GM12878 (cell line): ENCODE measurements at regions not wholly inside any gene's neighbourhood (a gene's known extent, or its start where the extent isn't known, plus 50 kb on each side); places are given as distances from the start of the nearest gene placed in this dataset.

ENCODE experiments used
- ATAC-seq: fragments of 200-7000 bp; cut with Tn5 transposase; 3 replicates; pipeline ENCODE4 v1.9.1; 2020; ENCODE audit warnings: mild to moderate bottlenecking, moderate library complexity
- BruUV-seq: library from RNA; stranded (reverse); fragments of 400-500 nt; replicated peaks from 2 replicates; lab custom pipeline; 2021; lab: Mats Ljungman, UMichigan
- CTCF ChIA-PET: fragments of 300-600 bp; sonication (Branson Sonifier 250); formaldehyde crosslinking; extraction: SDS; loops from one replicate; lab custom pipeline; 2021; ENCODE audit warnings: inconsistent platforms; lab: Yijun Ruan, JAX
- POLR2A ChIA-PET: fragments of 350-600 bp; formaldehyde crosslinking; extraction: SDS; loops from one replicate; lab custom pipeline; 2021; ENCODE audit warnings: inconsistent platforms; lab: Charles Lee
- RAD21 ChIA-PET: fragments of 300-600 bp; sonication (Branson Sonifier 250); formaldehyde crosslinking; loops from one replicate; lab custom pipeline; 2023; ENCODE audit warnings: antibody characterized with exemption; ENCODE audit not compliant: unreplicated experiment; lab: Charles Lee
- SMC1A ChIA-PET: fragments of 300-600 bp; sonication (Branson Sonifier 250); formaldehyde crosslinking; loops from one replicate; lab custom pipeline; 2023; ENCODE audit not compliant: unreplicated experiment, uncharacterized antibody; lab: Charles Lee
- DNase-seq: peaks from one replicate; pipeline ENCODE4 v3.0.0-alpha.2; 2011; ENCODE audit warnings: low read depth, low spot score
- FAIRE-seq: peaks from 3 replicates; lab custom pipeline; 2011; peaks lifted over from hg19 to GRCh38; lab: Jason Lieb, UNC
- H2AFZ ChIP-seq: 2 replicates; pipeline ENCODE4 v1.6.0; 2011; ENCODE audit warnings: low read depth, low read length, control low read depth; ENCODE audit not compliant: control insufficient read depth
- H3K27ac ChIP-seq: 2 replicates; pipeline ENCODE4 v1.5.1; 2011; ENCODE audit warnings: control low read depth; ENCODE audit not compliant: control insufficient read depth, insufficient read depth
- H3K27me3 ChIP-seq, 2 experiments: replicated peaks in 1 of 2; 2 replicates each; pipeline versions ENCODE4 v1.6.0 to v1.6.1; 2011; ENCODE audit warnings: low read length in 1 of 2; ENCODE audit not compliant: control insufficient read depth in 2 of 2, insufficient read depth in 2 of 2
- H3K36me3 ChIP-seq, 2 experiments: 2 replicates each; pipeline ENCODE4 v1.5.1; 2011; ENCODE audit warnings: low read length in 1 of 2; ENCODE audit not compliant: control insufficient read depth in 2 of 2, insufficient read depth in 2 of 2
- H3K4me1 ChIP-seq: 2 replicates; pipeline ENCODE4 v1.6.1; 2011; ENCODE audit warnings: mild to moderate bottlenecking, low read length, moderate library complexity, mixed read lengths; ENCODE audit not compliant: control insufficient read depth, insufficient read depth
- H3K4me2 ChIP-seq: 2 replicates; pipeline ENCODE4 v1.6.0; 2011; ENCODE audit warnings: control low read depth; ENCODE audit not compliant: control insufficient read depth, insufficient read depth
- H3K4me3 ChIP-seq: fragments of 200-600 bp; sonication (generic); 2 replicates; pipeline ENCODE4 v1.5.1; 2016
- H3K79me2 ChIP-seq: 2 replicates; pipeline ENCODE4 v1.6.0; 2011; ENCODE audit warnings: low read length; ENCODE audit not compliant: control insufficient read depth, insufficient read depth
- H3K9ac ChIP-seq: 2 replicates; pipeline ENCODE4 v1.8.0; 2011; ENCODE audit warnings: low read length, control low read depth, mixed read lengths; ENCODE audit not compliant: control insufficient read depth, insufficient read depth
- H3K9me3 ChIP-seq: replicated peaks from 3 replicates; pipeline ENCODE4 v1.5.1; 2011; ENCODE audit warnings: mild to moderate bottlenecking, low read length; ENCODE audit not compliant: control insufficient read depth, insufficient read depth
- H4K20me1 ChIP-seq: 2 replicates; pipeline ENCODE4 v1.6.0; 2011; ENCODE audit not compliant: control insufficient read depth, insufficient read depth
- BMI1 ChIP-seq: fragments of 450-650 bp; IDR thresholded peaks from 2 replicates; pipeline ENCODE4 v1.6.1; 2016; ENCODE audit warnings: mild to moderate bottlenecking, moderate library complexity, borderline replicate concordance
- CBFB ChIP-seq: IDR thresholded peaks from 2 replicates; pipeline ENCODE4 v1.6.1; 2016; ENCODE audit warnings: antibody characterized with exemption, low read depth
- FOS ChIP-seq: IDR thresholded peaks from 3 replicates; pipeline ENCODE4 v1.6.1; 2011; ENCODE audit warnings: borderline replicate concordance; ENCODE audit not compliant: insufficient read length; ENCODE audit errors: extremely low read depth
- GATAD2B ChIP-seq: fragments of 450-650 bp; conservative IDR thresholded peaks from 2 replicates; pipeline ENCODE4 v1.6.1; 2017; ENCODE audit warnings: low read depth, mild to moderate bottlenecking, moderate library complexity
- MEF2B ChIP-seq: fragments of 450-650 bp; IDR thresholded peaks from 2 replicates; pipeline ENCODE4 v1.6.1; 2018; ENCODE audit warnings: mild to moderate bottlenecking, moderate library complexity; ENCODE audit not compliant: partially characterized antibody, poor library complexity, severe bottlenecking
- MXI1 ChIP-seq: fragments of 150-350 bp; IDR thresholded peaks from 2 replicates; pipeline ENCODE4 v1.6.1; 2011; ENCODE audit warnings: low read depth, mild to moderate bottlenecking, inconsistent platforms, low read length, improper control_type of control experiment
- RBBP5 ChIP-seq: fragments of 200-600 bp; sonication (generic); conservative IDR thresholded peaks from 2 replicates; pipeline ENCODE4 v1.6.1; 2016
- RCOR1 ChIP-seq: conservative IDR thresholded peaks from 2 replicates; pipeline ENCODE4 v1.6.1; 2012; ENCODE audit warnings: low read depth, low read length, improper control_type of control experiment
- RFX5 ChIP-seq: IDR thresholded peaks from 2 replicates; pipeline ENCODE4 v1.6.1; 2011; ENCODE audit warnings: low read depth, low read length, improper control_type of control experiment
- SIN3A ChIP-seq: IDR thresholded peaks from 2 replicates; pipeline ENCODE4 v1.6.1; 2012; ENCODE audit warnings: low read depth, low read length, improper control_type of control experiment
- TAF1 ChIP-seq: IDR thresholded peaks from 2 replicates; pipeline ENCODE4 v1.6.1; 2011; ENCODE audit warnings: mild to moderate bottlenecking, low read depth, low read length, borderline replicate concordance
- ZZZ3 ChIP-seq: IDR thresholded peaks from 2 replicates; pipeline ENCODE4 v1.6.1; 2011; ENCODE audit warnings: low read depth; ENCODE audit not compliant: control insufficient read depth, insufficient read length
- WGBS: methylation state at CpG from one replicate; pipeline ENCODE4 v1.1.6; 2016; ENCODE audit warnings: low lambda C conversion rate; ENCODE audit not compliant: insufficient replicate concordance, insufficient coverage; ENCODE audit errors: missing lambda C conversion rate; 5-methylcytosine and 5-hydroxymethylcytosine counted together
- in situ Hi-C: fragments of 300-500 bp; cut with MboI; formaldehyde crosslinking; loops from 9 replicates; pipeline ENCODE4 v1.14.3; 2018; ENCODE audit warnings: mixed read lengths
- intact Hi-C: fragments of 100-400 bp; cut with micrococcal nuclease; formaldehyde crosslinking; loops from one replicate; pipeline ENCODE4 v1.14.2; 2022; ENCODE audit not compliant: unreplicated experiment

DNA sequence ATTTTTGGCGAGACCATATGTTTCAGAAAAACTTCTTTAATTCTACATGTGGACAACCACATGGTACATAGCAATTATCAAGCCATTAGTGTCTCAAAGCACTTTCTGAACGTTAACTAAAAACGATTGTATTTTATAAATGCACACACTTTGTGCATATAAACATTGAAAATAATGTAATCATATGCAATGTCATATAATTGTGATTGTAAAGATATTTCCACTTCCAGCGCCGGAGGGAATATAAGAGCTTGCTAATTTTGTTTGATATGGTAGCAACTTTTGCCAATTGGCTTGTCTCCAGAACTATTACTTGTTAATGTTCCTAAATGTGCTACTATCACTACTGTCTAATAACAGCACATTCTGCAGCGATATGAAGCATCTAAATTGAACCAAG is 162.3 kb upstream of the SMIM31 start (continued):
- TF ChIP-seq TAF1: no peak
- no peak for TF ChIP-seq BMI1

DNA sequence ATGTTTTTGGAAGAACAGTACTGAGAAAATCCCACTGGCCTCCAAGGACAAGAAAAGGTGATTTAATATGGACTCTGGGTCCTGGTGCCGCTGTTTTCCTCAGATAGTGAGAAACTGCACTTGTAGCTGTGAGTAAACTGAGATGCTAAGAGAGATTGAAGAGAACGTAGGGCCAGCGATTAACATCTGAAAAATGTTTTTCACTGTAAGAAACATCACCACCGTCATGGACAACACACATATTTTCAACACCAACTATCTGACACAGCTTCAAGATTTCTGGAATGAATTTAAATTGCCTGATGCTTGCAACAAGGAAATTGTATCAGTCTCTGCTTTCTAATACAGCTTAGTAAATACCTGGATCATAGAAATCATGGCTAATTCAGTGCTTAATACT is 158.2 kb upstream of the SMIM31 start:
- RAD21 ChIA-PET: no interaction called here

GRCh38 chr4:164596318-164596878 is 157.5 kb upstream of the SMIM31 start:
- TF ChIP-seq SIN3A: no peak
- TF ChIP-seq CBFB: no peak
- no peak for TF ChIP-seq MEF2B
- Histone ChIP-seq H3K4me1 (no peaks in the 10 kb centered on the region), H3K9me3 (no peaks in the 10 kb centered on the region), H3K27me3 (no peaks in the 10 kb centered on the region; a peak in 1 of 4 replicates), H4K20me1 (no peaks in the 10 kb centered on the region), H2AFZ (no peak overlapping the region), H3K27ac (no peak overlapping the region), H3K4me3 (no peak overlapping the region), H3K36me3 (no peaks in the 10 kb centered on the region), H3K9ac (no peak overlapping the region), H3K4me2 (no peak overlapping the region), H3K79me2 (no peaks in the 10 kb centered on the region)
- ATAC-seq: no peak
- DNase-seq: no peak
- ChIA-PET CTCF (no interaction called here), SMC1A (no interaction called here), RAD21 (no interaction called here), POLR2A (no interaction called here)
- intact Hi-C loops (no loop called here), in situ Hi-C loops (no loop called here)
- FAIRE-seq: no peak
- 60% methylated on average over 17 of the region's 17 CpGs for WGBS
- no TSS peak for BruUV-seq

More for the DNA sequence above, 158.2 kb upstream of the SMIM31 start:
- ATAC-seq (no peak), DNase-seq (no peak), FAIRE-seq (no peak)
- BruUV-seq: no TSS peak
- POLR2A ChIA-PET: no interaction called here
- in situ Hi-C loops (no loop called here), intact Hi-C loops (no loop called here)
- no peaks in the 10 kb centered on the region; a peak in 1 of 4 replicates for H3K27me3 ChIP-seq
- H3K79me2 ChIP-seq: no peaks in the 10 kb centered on the region
- no peaks in the 10 kb centered on the region for H3K4me1 ChIP-seq
- no peaks in the 10 kb centered on the region for H4K20me1 ChIP-seq
- CTCF ChIA-PET: no interaction called here
- H3K27ac ChIP-seq: no peak overlapping the region
- no peaks in the 10 kb centered on the region for H3K9me3 ChIP-seq
- H3K4me2 ChIP-seq: no peak overlapping the region
- SMC1A ChIA-PET: no interaction called here
- H3K36me3 ChIP-seq: no peaks in the 10 kb centered on the region
- H3K4me3 ChIP-seq: no peak overlapping the region
- 18% methylated on average over 4 of the region's 4 CpGs for WGBS
- H3K9ac ChIP-seq: no peak overlapping the region
- no peak overlapping the region for H2AFZ ChIP-seq
- TF ChIP-seq RBBP5 (no peak), FOS (no peak), MXI1 (no peak), RCOR1 (no peak), ZZZ3 (no peak), GATAD2B (no peak), RFX5 (no peak)
